LHCN-M2 (cell line): ENCODE measurements at regions not wholly inside any gene's neighbourhood (a gene's known extent, or its start where the extent isn't known, plus 50 kb on each side); places are given as distances from the start of the nearest gene placed in this dataset.

ENCODE experiments used
- DNase-seq: peaks from one replicate; pipeline ENCODE4 v3.0.0-alpha.2; 2012; ENCODE audit warnings: low read depth

DNA sequence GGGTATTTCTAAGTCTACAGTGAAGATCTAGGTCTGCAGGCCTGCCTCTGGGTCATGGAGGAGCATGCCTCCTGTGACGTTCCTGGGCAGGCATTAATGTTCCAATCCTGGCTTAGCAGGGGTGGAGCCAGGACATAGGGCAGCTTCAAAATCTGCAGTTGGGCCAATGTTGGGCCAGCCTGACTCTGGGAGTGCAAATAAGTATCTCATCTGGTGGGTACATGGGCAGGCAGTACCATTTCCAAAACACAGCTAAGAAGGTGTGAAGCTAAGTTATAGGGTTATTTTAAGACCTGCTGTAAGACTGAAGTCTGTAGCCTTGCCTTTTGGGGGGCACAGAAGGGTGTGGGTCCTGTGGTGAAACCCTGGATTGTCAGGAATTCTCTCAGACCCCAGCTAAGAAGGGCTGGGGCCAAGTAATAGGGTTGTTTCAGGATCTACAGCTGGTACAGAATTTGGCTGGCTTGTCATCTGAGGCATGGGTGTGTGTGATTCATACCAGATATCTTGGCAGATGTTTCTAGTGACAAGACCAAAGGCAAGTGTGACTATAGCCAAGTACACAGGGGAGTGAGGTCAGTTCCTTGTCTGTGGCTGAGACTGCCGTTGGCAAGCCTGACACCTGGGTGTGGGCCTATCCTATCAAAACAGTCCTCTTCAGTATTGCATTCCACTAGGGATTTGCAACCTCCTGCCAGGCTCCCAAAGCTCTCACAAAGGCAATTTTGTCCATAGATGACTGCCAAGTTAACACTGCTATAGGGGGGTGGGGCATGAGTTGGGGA lies 468.7 kb upstream of the B3GALT2 start:
- peak; percentile 15 for DNase-seq

DNA sequence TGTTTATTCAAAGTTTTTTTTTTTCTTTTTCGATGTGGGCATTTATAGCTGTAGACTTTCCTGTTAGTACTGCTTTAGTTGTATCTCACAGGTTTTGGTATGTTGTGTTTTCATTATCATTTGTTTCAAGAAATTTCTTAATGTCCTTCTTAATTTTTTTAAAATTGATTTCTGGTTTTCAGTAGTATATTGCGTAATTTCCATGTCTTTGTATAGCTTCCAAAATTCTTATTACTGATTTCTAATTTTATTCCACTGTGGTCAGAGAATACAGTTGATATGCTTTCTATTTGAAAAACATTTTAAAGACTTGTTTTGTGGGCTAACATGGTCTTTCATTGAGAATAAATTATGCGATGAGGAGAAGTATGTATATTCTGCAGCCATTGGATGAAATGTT lies 463.2 kb upstream of the B3GALT2 start:
- no peak for DNase-seq

DNA sequence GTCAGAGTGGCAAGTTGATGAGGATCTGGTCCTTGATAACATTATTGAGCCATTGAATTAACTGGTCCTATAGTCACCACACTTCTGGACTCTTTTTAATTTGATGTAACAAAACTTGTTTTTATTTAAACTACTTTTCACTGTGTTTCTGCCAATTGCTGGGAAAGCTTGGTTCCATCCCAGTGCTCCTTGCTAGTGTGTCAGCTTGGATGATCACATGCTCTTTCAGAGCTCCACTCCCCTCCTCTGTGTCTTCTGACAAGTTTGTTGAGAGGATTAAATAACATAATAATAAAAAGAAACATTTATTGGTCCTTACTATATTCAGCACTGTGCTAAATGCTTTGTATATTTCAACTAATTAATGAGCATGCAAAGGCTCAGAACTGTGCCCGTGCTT lies 448.5 kb upstream of the B3GALT2 start:
- DNase-seq, result no peak

DNA sequence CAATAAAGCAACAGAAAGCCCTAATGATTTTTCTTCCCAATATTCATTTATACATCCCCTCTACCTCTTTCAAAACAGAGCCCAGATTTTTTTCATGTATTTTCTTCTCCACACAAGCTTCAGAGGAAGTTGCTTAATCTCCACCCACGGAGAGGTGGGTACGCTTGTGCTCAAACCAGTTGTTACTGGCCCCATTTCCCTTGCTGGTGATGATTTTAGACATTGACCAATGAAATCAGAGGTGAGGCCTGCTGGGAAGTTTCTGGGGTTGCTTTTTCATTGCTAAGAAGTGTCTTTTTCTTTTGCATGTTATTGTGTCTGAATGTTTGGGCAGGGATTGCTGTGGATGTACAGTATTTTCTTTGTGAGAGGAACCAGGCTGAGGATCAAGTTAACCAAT lies 448.1 kb upstream of the B3GALT2 start:
- peak; percentile 15 for DNase-seq

DNA sequence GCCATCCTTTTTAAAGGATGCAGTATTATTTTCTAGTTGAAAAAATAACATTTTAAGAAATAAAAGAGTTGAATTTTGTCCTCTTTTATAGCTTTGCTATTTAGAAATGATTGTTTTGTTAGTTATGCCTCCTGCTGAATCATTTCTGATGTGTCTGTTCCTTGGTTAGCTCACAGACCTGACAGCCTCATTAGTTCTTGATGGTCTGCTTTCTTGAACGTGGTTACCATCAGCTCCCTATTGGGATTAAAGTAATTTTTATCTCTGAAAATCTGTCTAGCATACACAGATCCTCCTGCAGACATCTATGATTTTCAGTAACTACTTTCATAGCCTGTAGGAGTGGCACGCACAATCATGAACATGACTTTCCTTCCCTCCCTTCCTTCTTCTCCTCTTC lies 447.6 kb upstream of the B3GALT2 start:
- DNase-seq, result no peak

DNA sequence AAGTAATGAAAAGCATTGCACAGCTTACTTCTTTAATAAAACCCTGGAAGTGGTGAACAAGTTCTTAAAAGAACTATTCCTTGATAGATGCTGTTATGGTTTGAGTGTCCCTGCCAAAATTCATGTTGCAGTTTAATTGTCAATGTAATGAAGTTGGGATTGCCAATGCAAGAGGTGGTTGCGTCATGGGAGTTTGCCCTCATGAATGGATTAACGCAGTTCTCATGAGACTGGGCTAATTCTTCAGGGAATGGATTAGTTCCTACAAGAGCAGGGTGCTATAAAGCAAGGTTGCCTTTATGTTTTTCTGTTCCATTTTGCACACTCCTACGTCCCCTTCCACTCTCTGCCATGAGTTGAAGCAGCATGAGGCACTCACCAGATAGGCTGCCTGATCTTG lies 446.7 kb upstream of the B3GALT2 start:
- DNase-seq, result no peak

DNA sequence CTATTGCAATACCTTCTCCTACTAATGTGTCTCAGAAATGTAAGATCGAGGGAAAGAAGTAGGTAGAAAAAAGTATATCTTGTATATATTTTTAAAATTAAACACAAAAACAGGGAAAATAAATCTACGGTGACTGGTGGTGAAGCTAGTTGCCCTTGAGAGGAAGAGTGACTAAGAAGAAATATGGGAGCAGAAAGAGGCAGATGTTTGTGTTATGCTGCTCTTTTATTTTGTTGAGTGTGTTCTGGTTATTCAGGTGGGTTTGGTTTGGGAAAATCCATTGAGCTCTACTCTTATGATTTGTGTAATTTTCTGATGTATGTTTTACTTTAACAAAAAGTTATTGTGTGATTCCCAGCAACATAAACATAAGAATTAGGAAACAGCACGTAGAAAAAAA lies 444.9 kb upstream of the B3GALT2 start:
- DNase-seq, result no peak

DNA sequence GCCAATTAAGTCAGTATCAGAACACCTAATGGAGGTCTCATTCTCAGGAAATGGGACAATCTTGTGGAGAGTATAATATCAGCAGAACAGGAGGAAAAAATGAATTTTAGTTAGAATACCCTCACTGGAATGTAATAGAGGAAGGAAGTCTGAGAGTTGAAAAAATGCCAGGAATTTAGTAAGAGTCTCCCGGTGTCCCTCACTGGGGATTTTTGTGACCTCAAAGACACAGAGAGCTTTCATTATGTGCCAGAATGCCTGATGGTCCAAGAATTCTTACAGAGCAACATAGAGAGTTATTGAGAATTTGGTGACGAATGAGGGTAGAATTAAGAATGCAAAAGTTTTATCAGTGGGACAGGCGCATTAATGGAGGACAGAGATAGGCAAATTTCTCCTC lies 443.5 kb upstream of the B3GALT2 start:
- no peak for DNase-seq

DNA sequence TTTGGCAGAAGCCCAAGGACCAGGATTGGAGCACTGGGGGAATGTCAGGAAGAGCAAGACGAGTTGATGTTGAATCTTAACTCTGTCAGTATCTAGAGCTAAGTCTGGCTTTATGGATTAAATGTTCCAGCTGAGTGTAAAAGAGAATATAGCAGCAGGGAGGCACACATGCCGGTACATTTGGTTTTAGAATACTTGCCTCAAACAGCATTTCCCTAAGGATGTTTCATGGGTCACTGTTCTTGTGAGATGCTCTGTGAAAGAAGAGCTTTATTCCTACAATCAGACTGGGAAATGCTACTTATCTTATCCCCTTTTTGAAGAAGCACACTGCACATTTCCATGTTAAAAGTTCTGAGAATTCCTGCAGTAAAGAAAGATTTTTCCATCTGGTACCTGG lies 440.3 kb upstream of the B3GALT2 start:
- DNase-seq, result no peak

DNA sequence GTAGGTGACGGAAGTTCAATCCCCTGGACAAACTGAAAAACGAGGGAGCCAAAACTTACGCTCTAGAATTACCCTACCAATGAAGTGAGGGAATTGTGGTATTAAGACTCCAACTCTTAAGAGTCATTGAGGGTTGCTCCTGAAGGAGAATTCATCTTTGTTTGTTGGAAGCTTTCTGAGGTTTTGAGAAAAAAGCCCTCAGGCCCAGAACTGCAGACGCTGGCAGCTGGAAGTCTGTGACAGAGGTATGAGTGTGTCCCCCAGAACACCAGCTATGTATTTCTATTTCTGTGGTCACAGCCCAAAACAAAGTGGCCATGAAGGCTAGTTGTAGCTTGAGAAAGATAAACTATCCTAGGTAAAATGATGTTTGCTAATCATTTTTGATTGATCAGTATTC lies 438.8 kb upstream of the B3GALT2 start:
- peak; percentile 50 for DNase-seq

DNA sequence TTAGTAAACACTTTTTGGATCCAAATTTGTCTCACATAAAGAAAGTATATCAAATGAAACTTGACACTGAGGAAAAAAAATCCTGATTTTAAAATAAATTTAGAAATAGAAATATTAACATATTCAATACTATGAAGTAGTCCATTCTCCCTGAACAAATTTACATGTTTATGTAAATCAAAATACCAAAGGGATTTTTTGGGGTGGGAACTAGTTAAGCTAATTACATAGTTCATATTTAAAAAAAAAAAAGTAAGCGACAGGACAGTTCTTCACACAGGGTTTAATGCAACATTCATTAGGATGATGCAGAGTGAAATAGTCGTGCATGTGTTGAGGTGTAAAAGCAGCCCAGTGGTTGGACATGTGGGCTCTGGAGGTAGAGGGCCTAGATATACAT lies 433.5 kb upstream of the B3GALT2 start:
- DNase-seq, result no peak

DNA sequence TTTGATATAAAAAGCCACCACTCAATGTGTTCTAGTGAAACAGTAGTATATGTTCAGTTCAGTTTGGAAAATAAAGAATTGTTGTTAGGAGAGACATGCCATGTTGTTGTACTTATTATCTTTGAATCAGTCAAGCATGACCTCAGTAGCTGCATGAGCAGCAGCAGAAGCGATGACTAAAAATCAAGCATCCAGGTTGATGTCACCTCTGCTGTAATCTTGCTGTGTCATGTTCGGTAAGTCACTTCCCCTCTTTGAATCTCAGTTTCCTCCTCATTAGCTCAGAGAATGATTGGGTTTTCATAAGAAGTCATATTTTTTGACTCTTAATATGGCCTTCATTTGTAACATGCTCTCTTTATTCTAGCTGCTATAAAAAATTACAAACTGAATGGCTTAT lies 428.4 kb upstream of the B3GALT2 start:
- DNase-seq, result peak; percentile 11

DNA sequence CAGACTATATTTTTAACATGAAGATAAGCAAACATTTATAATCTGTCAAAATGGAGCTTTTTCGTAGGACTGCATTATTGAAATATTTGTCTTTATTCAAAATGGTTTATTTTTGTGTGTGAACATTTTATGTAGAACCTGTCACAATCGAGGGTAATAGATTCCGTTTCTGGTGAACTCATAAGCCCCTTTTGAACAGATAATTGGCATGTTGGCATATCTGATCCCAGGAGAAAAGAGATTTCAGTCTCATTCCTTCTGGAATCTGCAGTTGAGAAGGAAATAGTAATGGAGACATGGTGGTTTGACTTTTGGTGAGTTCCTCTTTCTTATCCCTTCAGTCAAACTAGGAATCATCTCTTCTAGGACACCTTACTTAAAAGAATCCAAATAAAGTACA lies 427.9 kb upstream of the B3GALT2 start:
- no peak for DNase-seq

DNA sequence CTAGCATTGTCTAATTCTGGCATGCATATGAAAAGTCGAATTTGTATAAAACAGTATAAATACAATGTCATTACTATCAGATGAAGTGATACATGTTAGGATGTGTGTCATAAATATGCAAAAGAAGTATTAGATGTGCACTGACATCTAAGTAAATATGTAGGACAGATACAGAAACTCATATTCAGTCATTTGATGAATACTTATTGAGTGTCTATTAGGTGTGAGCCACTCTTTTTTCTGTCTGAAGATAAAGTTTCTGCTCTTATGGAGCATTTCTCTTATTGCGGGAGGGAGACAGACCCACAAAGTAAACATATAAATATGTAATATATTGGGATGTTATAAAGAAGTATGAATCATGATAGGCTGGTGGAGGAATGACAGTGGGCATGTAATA lies 426.6 kb upstream of the B3GALT2 start:
- no peak for DNase-seq

DNA sequence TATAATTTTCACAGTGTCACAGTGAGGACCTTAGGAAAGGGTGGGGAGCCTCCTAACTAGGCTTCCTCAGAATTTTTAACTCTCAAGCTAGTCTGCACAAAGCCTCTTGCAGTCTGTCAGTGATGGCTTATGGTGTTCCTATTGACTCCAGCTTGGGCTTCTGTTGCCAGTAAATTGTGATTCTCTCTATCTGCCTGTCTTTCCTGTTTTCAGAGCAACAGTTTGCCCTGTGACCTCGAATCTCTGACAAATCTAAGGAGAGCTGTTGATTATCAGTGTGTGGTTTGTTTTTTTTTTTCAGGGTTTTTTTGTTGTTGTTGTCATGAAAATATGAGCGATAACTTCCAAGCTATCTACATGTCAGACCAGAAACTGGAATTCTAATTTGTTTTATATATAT lies 423.2 kb upstream of the B3GALT2 start:
- no peak for DNase-seq

DNA sequence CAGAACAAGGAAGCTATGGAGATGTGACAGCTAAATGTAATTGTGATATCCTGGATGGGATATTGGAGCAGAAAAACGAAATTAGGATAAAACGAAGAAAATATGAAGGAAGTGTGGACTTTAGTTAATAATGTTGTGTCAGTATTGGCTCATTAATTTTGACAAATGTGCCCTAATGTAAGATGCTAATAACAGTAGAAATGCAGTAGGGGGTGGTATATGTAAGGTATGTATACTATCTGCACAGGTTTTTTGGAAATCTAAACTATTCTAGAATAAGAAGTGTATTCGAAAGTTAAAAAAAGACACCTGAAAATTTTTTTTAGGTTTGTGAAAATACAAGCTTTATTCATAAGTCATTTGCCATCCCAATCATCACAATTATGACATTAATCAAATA lies 421.4 kb upstream of the B3GALT2 start:
- no peak for DNase-seq

DNA sequence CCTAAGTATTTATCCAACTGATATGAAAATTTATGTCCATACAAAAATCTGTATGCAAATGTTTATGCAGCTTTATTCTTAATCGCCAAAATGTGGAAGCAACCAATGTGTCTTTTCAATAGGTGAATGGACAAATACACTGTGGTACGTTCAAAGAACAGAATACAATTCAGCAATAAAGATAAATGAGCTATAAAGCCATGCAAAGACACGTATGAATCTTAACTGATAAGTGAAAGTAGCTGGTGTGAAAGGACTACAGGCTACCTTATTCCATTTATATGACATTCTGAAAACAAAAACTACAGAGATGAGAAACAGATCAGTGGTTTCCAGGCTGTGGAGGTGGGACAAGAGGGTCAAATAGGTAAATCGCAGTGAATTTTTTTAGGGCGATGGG lies 419.6 kb upstream of the B3GALT2 start:
- DNase-seq, result no peak

DNA sequence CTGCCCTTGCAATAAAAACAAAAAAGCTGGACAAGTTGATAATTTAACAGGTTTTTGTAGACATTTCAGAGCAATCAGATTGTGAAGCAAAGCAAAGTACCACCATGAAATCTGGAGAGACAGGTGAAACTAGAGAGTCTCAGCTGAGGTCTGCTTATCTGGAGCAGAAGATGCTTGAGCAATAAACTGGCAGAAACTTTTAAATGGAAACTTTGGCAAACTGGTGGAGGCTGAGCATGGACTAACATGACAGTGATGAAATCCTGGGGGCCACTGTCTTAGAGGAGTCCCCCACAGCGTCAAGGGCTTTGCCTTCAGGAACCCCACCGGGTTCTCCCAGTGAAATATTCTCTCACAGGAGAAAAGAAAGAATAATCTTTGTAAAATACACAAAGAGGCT lies 416.3 kb upstream of the B3GALT2 start:
- no peak for DNase-seq

DNA sequence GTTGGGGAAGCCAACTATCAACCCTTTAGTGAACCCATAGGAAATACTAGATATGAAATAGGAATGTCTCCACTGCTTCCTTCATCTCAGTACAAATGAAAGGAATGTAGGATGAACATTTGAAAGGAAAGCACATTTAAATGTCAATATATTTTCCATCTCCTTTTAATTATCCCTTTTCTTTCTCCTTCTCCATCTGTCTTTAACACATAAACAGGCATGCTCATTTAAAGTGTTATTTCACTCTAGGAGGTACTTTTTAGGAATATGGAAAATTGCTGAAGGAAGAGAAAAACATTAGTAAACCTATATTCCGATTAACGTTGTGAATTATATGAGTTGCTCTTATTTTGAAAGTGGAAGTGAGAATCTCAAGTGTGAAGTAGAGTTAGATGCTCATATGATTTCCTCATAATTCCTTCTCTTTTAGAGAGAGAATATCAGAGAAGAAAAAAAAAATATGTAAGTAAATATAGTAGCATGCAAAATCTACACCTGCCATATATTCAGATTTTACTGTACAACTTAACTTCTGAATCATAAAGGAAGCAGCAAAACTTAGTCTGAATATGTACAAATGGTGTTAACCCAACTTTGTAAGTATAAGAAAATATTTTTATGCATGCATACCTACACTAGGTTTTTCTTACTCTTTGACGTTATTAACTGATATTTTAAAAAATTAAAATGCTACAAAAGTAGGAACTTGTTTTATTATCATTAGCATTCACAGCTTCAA lies 406.9 kb upstream of the B3GALT2 start:
- DNase-seq, result no peak

DNA sequence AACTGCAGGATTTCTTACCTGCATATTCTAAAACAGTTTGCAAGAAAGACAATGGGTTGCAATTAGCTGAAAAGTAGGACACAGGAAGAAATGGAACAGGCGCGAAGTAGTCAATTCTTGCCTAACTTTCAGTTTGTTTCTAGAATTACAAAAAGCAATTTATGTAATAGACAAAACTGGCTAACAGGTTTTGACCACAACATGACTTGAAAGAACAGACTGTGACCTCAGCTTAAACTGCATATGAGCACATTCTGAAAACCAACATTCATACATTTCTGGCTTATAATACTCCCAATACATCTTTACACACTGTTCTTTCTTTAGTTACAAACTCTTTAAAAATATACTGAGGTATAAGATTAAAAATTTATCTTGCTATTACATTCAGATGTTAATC lies 405.9 kb upstream of the B3GALT2 start:
- peak; percentile 21 for DNase-seq

DNA sequence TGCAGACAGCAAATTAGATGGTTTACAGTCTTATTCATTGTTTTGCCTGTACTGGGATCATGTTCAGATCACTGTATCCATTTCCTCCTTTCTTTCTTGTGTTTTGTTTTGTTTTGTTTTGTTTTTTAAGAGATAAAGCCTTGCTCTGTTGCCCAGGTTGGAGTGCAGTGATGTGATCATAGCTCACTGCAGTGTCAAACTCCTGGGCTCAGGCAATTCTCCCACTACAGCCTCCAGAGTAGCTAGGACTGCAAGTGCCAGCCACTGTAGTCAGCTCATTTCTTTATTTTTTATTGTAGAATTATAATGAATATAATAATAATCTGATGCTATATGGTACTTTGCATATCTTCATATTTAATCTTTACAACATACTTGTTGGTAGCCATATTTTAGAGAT lies 403.7 kb upstream of the B3GALT2 start:
- no peak for DNase-seq

DNA sequence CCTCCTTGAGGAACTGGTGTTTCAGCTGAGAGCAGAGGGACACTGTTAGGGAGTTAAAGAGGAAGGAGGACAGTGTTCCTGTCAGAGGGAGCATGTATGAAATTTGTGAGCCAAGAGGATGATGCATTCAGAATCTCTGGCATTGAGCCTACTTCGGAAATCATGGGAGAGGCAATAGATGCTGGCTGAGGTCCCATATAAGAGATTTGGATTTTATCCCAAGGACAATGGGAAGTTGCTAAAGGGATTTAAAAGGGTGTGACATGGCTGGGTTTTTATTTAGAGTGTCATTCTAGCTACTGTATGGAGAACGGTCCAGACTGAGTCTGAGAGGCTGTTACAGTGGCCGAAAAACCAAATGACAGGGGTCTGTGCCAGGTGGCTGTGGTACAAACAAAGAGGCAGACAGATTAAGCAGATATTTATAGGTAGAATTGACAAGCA lies 403.2 kb upstream of the B3GALT2 start:
- DNase-seq, result peak; percentile 56

DNA sequence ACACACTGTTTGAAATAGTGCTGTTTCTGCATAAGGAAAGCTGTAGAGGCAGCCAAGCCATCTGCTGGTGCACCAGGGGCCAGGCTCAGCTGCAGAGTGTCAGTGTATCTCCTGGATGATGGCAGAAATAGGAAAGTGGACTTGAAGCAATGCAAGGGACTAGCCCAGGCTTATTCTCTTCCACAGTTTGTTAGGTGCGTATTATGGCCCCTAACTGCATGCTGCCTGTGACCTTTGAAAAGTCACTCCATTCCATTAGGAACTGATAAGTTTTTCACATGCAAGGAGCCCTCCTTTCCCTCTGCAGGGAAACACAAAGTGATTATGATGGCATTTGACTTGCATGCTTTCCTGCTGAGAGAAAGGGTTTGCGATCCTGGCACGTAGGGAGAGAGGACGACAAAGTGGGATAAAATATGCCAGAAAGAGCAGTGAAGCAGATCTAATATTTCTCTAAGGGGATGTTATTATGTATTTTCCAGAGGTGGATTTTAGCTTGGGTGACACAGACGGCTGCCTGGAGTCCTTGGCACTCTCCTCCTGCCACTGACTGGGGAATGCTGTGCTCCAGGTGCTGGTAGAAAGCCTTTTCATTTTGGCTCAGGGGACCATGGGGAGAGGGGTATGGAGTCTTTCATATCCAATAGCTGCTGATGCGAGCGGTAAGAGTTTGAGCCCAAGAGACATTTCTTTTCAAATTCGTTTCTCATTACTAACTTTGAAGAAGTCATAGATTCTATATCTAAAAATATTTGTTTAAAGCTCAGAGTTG lies 402.1 kb upstream of the B3GALT2 start:
- DNase-seq, result no peak
